IPS-15b (cell line): ENCODE measurements at regions not wholly inside any gene's neighbourhood (a gene's known extent, or its start where the extent isn't known, plus 50 kb on each side); places are given as distances from the start of the nearest gene placed in this dataset.
"Not testable (repeated sequence)": the region's sequence is repeated elsewhere in the genome, so short reads cannot be mapped to it uniquely, and the experiment has no call there.

Experiments
- H3K27me3 ChIP-seq: one replicate; pipeline ENCODE4 v1.6.1; 2013; ENCODE audit warnings: low read length; ENCODE audit not compliant: control insufficient read depth, insufficient read depth
- H3K36me3 ChIP-seq: one replicate; pipeline ENCODE4 v1.6.1; 2013; ENCODE audit warnings: low read length; ENCODE audit not compliant: control insufficient read depth, insufficient read depth
- H3K4me1 ChIP-seq: one replicate; pipeline ENCODE4 v1.6.1; 2013; ENCODE audit warnings: mild to moderate bottlenecking, low read length; ENCODE audit not compliant: control insufficient read depth, insufficient read depth
- H3K4me3 ChIP-seq: one replicate; pipeline ENCODE4 v1.5.1; 2013; ENCODE audit warnings: low read depth, low read length
- H3K9ac ChIP-seq: one replicate; pipeline ENCODE4 v1.6.1; 2013; ENCODE audit warnings: low read depth, mild to moderate bottlenecking, low read length
- H3K9me3 ChIP-seq: one replicate; pipeline ENCODE4 v1.6.1; 2013; ENCODE audit warnings: mild to moderate bottlenecking, low read length; ENCODE audit not compliant: control insufficient read depth, insufficient read depth

- H3K36me3 ChIP-seq = no peaks in the 10 kb centered on the region
- H3K4me1 ChIP-seq = peaks cover 26% of the 10 kb centered on the region
- H3K9me3 ChIP-seq = no peaks in the 10 kb centered on the region
- H3K4me3 ChIP-seq = no peak overlapping the region
- H3K27me3 ChIP-seq = no peaks in the 10 kb centered on the region
- no peak overlapping the region for H3K9ac ChIP-seq
These were observed 109.0 kb upstream of the MDM1 start for GRCh38 chr12:68441167-68441566.

DNA sequence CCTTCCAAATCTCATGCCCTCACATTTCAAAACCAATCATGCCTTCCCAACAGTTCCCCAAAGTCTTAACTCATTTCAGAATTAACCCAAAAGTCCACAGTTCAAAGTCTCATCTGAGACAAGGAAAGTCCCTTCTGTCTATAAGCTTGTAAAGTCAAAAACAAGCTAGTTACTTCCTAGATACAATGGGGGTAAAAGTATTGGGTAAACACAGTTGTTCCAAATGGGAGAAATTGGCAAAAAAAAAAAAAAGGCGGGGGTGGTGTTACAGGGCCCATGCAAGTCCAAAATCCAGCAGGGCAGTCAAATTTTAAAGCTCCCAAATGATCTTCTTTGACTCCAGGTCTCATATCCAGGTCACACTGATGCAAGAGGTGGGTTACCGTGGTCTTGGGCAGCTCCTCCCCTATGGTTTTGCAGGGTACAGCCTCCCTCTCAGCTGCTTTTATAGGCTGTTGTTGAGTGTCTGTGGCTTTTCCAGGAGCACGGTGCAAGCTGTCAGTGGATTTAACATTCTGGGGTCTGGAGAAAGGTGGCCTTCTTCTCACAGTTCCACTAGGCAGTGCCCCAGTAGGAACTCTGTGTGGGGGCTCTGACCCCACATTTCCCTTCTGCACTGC lies 110.3 kb upstream of the MDM1 start:
- H3K4me1 ChIP-seq = peaks cover 32% of the 10 kb centered on the region
- not testable (repeated sequence) for H3K9me3 ChIP-seq, H3K36me3 ChIP-seq, H3K27me3 ChIP-seq, H3K4me3 ChIP-seq, H3K9ac ChIP-seq

DNA sequence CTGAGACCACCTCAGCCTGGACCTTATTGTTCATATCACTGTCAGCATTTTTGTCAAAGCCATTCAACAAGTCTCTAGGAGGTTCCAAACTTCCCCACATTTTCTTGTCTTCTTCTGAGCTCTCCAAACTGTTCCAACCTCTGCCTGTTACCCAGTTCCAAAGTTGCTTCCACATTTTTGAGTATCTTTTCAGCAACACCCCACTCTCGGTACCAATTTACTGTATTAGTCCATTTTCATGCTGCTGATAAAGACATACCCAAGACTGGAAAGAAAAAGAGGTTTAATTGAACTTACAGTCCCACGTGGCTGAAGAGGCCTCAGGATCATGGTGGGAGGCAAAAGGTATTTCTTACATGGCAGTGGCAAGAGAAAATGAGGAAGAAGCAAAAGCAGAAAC lies 111.5 kb upstream of the MDM1 start:
- H3K27me3 ChIP-seq, H3K36me3 ChIP-seq, H3K9me3 ChIP-seq, H3K9ac ChIP-seq, H3K4me3 ChIP-seq: not testable (repeated sequence)
- H3K4me1 ChIP-seq = peaks cover 33% of the 10 kb centered on the region

DNA sequence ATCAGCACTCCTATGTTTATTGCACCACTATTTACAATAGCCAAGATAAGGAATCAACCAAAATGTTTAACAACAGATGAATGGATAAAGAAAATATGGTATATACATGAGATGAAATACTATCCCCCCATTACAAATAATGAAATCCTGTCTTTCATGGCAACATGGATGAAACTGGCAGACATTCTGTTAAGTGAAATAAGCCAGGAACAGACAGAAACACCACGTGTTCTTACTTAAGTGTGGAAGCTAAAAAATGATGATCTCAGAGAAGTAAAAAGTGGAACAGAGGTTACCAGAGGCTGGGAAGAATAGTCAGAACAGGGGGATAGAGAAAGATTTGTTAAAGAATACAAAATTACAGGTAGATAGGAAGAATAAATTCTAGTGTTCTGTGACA lies 113.7 kb upstream of the MDM1 start:
- Histone ChIP-seq H3K27me3 (no peaks in the 10 kb centered on the region), H3K9me3 (no peaks in the 10 kb centered on the region), H3K4me1 (peaks cover 17% of the 10 kb centered on the region), H3K36me3 (no peaks in the 10 kb centered on the region), H3K4me3 (no peak overlapping the region), H3K9ac (no peak overlapping the region)

- Histone ChIP-seq H3K4me1 (peaks cover 20% of the 10 kb centered on the region), H3K9ac (no peak overlapping the region), H3K27me3 (no peaks in the 10 kb centered on the region), H3K36me3 (no peaks in the 10 kb centered on the region), H3K9me3 (no peaks in the 10 kb centered on the region), H3K4me3 (no peak overlapping the region)
These were observed 114.2 kb upstream of the MDM1 start for GRCh38 chr12:68446384-68446783.

- Histone ChIP-seq H3K4me1 (peaks cover 24% of the 10 kb centered on the region), H3K4me3 (no peak overlapping the region), H3K36me3 (no peaks in the 10 kb centered on the region), H3K9me3 (no peaks in the 10 kb centered on the region), H3K9ac (no peak overlapping the region), H3K27me3 (no peaks in the 10 kb centered on the region)
These were observed 115.0 kb upstream of the MDM1 start for GRCh38 chr12:68446901-68447796.

DNA sequence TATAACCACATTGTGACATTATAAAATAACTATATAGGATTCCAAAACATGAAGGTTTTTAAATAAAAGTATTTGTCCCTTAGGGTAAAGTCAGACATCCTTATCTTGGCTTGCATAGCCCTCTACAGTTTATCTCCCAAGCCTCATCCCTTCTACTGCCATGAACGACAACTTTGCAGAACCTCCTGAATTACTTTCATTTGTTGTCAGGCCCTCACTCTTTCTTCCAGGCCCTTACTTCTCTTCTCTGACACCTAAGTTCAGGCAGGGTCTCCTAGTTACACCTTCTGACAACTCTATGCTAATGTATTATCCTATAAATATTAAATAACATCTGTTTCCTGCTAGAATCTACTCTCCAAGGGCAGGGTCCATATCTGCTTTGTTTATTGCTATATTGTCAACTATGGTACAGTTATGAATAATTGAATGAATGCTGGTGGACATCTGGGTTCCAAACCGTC lies 115.7 kb upstream of the MDM1 start:
- Histone ChIP-seq H3K4me3 (no peak overlapping the region), H3K36me3 (no peaks in the 10 kb centered on the region), H3K27me3 (no peaks in the 10 kb centered on the region), H3K9ac (no peak overlapping the region), H3K9me3 (no peaks in the 10 kb centered on the region), H3K4me1 (peaks cover 25% of the 10 kb centered on the region)

- H3K9ac ChIP-seq = no peak overlapping the region
- no peaks in the 10 kb centered on the region for H3K36me3 ChIP-seq
- no peaks in the 10 kb centered on the region for H3K27me3 ChIP-seq
- no peaks in the 10 kb centered on the region for H3K9me3 ChIP-seq
- no peak overlapping the region for H3K4me3 ChIP-seq
- H3K4me1 ChIP-seq = peaks cover 25% of the 10 kb centered on the region
These were observed 117.0 kb upstream of the MDM1 start for GRCh38 chr12:68449196-68449595.

DNA sequence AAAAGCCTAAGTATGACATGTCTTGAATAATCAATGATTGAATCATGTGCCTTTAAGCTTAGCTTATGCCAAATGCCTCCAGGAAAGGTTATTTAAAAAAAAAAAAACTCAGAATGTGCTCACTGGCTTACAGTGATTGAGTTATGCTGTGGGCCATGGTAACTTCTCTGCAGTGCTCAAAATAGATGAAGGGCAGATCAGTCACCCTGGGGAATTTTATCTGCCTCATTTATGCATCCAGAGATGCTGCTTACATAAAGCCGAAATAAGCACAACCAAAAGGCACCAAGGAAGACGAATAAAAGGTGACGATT lies 118.7 kb upstream of the MDM1 start:
- Histone ChIP-seq H3K4me3 (no peak overlapping the region), H3K4me1 (peaks cover 23% of the 10 kb centered on the region), H3K9me3 (no peaks in the 10 kb centered on the region), H3K27me3 (no peaks in the 10 kb centered on the region), H3K36me3 (no peaks in the 10 kb centered on the region), H3K9ac (no peak overlapping the region)

GRCh38 chr12:68451261-68452077 lies 119.3 kb upstream of the MDM1 start:
- no peaks in the 10 kb centered on the region for H3K9me3 ChIP-seq
- no peak overlapping the region for H3K9ac ChIP-seq
- no peak overlapping the region for H3K4me3 ChIP-seq
- no peaks in the 10 kb centered on the region for H3K27me3 ChIP-seq
- no peaks in the 10 kb centered on the region for H3K36me3 ChIP-seq
- H3K4me1 ChIP-seq = peaks cover 17% of the 10 kb centered on the region

GRCh38 chr12:68452078-68452715 lies 120.0 kb upstream of the MDM1 start:
- Histone ChIP-seq H3K9me3 (no peaks in the 10 kb centered on the region), H3K27me3 (no peaks in the 10 kb centered on the region), H3K4me1 (peaks cover 13% of the 10 kb centered on the region), H3K4me3 (no peak overlapping the region), H3K36me3 (no peaks in the 10 kb centered on the region), H3K9ac (no peak overlapping the region)
